Muscle of leg (tissue), 3 donors: ENCODE measurements at regions not wholly inside any gene's neighbourhood (a gene's known extent, or its start where the extent isn't known, plus 50 kb on each side); places are given as distances from the start of the nearest gene placed in this dataset.
A peak's percentile ranks its signal among the peaks of the same experiment; 100 is the strongest.

Experiments used
- DNase-seq: peaks from one replicate; pipeline ENCODE4 v3.0.0; 2013
- H3K27ac ChIP-seq: one replicate; pipeline ENCODE4 v1.5.1; 2013; ENCODE audit warnings: mild to moderate bottlenecking, low read length, control low read depth
- H3K27me3 ChIP-seq: one replicate; pipeline ENCODE4 v1.6.1; 2013; ENCODE audit warnings: low read length; ENCODE audit not compliant: control insufficient read depth, insufficient read depth
- H3K36me3 ChIP-seq: one replicate; pipeline ENCODE4 v1.6.1; 2013; ENCODE audit warnings: low read length; ENCODE audit not compliant: control insufficient read depth, insufficient read depth
- H3K4me1 ChIP-seq: one replicate; pipeline ENCODE4 v1.6.1; 2013; ENCODE audit warnings: low read length; ENCODE audit not compliant: control insufficient read depth, insufficient read depth
- H3K4me3 ChIP-seq: one replicate; pipeline ENCODE4 v1.5.1; 2013; ENCODE audit warnings: low read length, control low read depth
- H3K9me3 ChIP-seq: replicated peaks from 2 replicates; pipeline ENCODE4 v1.6.1; 2013; ENCODE audit warnings: low read depth, low read length; ENCODE audit not compliant: control insufficient read depth
- WGBS: methylation state at CpG from one replicate; pipeline ENCODE4 v1.1.5; 2013; ENCODE audit warnings: missing lambda C conversion rate; ENCODE audit not compliant: insufficient coverage; 5-methylcytosine and 5-hydroxymethylcytosine counted together

- no peak overlapping the region for H3K4me3 ChIP-seq
- no peaks in the 10 kb centered on the region for H3K27me3 ChIP-seq
- DNase-seq = peak; percentile 68
- WGBS = 63% methylated on average over 2 of the region's 4 CpGs
- H3K27ac ChIP-seq = no peak overlapping the region
- H3K4me1 ChIP-seq = no peaks in the 10 kb centered on the region
- no peaks in the 10 kb centered on the region for H3K9me3 ChIP-seq
- H3K36me3 ChIP-seq = no peaks in the 10 kb centered on the region
Measured at GRCh38 chr3:124351430-124352148, 359.7 kb upstream of the ROPN1 start.

- no peaks in the 10 kb centered on the region for H3K36me3 ChIP-seq
- H3K4me3 ChIP-seq = no peak overlapping the region
- no peaks in the 10 kb centered on the region for H3K27me3 ChIP-seq
- DNase-seq = no peak
- no peak overlapping the region for H3K27ac ChIP-seq
- WGBS = no CpG with 5 or more reads among the region's 3 CpGs
- no peaks in the 10 kb centered on the region for H3K4me1 ChIP-seq
- no peaks in the 10 kb centered on the region for H3K9me3 ChIP-seq
Measured at GRCh38 chr3:124352149-124352539, 360.2 kb upstream of the ROPN1 start.

- no peaks in the 10 kb centered on the region for H3K4me1 ChIP-seq
- H3K4me3 ChIP-seq = no peak overlapping the region
- no peaks in the 10 kb centered on the region for H3K36me3 ChIP-seq
- no peaks in the 10 kb centered on the region for H3K9me3 ChIP-seq
- H3K27me3 ChIP-seq = no peaks in the 10 kb centered on the region
- no peak for DNase-seq
- WGBS = 63% methylated on average over 2 of the region's 2 CpGs
- no peak overlapping the region for H3K27ac ChIP-seq
Measured at GRCh38 chr3:124353691-124354090, 361.8 kb upstream of the ROPN1 start.

- no peak for DNase-seq
- Histone ChIP-seq H3K9me3 (no peaks in the 10 kb centered on the region), H3K36me3 (no peaks in the 10 kb centered on the region), H3K4me3 (no peak overlapping the region), H3K27ac (no peak overlapping the region), H3K4me1 (no peaks in the 10 kb centered on the region), H3K27me3 (no peaks in the 10 kb centered on the region)
- WGBS = 69% methylated on average over 2 of the region's 2 CpGs
Measured at GRCh38 chr3:124354150-124354549, 362.2 kb upstream of the ROPN1 start.

GRCh38 chr3:124358156-124358555 is 366.2 kb upstream of the ROPN1 start:
- Histone ChIP-seq H3K4me3 (no peak overlapping the region), H3K36me3 (no peaks in the 10 kb centered on the region), H3K4me1 (peaks cover 8% of the 10 kb centered on the region), H3K27me3 (no peaks in the 10 kb centered on the region), H3K9me3 (no peaks in the 10 kb centered on the region), H3K27ac (no peak overlapping the region)
- no CpG with 5 or more reads among the region's 3 CpGs for WGBS
- no peak for DNase-seq

GRCh38 chr3:124360155-124360554 is 368.2 kb upstream of the ROPN1 start:
- peaks cover 8% of the 10 kb centered on the region for H3K4me1 ChIP-seq
- H3K27me3 ChIP-seq = no peaks in the 10 kb centered on the region
- H3K36me3 ChIP-seq = no peaks in the 10 kb centered on the region
- H3K27ac ChIP-seq = peak overlapping the region; percentile 44
- H3K4me3 ChIP-seq = no peak overlapping the region
- DNase-seq = peak; percentile 70
- WGBS = 62% methylated on average over 3 of the region's 3 CpGs
- H3K9me3 ChIP-seq = no peaks in the 10 kb centered on the region

- H3K27ac ChIP-seq = peak overlapping the region; percentile 31
- DNase-seq = peak; percentile 35
- peaks cover 8% of the 10 kb centered on the region for H3K4me1 ChIP-seq
- no peaks in the 10 kb centered on the region for H3K27me3 ChIP-seq
- no CpG with 5 or more reads among the region's 3 CpGs for WGBS
- H3K9me3 ChIP-seq = no peaks in the 10 kb centered on the region
- H3K36me3 ChIP-seq = no peaks in the 10 kb centered on the region
- H3K4me3 ChIP-seq = no peak overlapping the region
Measured at GRCh38 chr3:124360563-124360962, 368.6 kb upstream of the ROPN1 start.

GRCh38 chr3:124361566-124361965 is 368.7 kb upstream of the UMPS start:
- H3K4me3 ChIP-seq = no peak overlapping the region

GRCh38 chr3:124362455-124362854 is 367.8 kb upstream of the UMPS start:
- Histone ChIP-seq H3K27ac (no peak overlapping the region), H3K4me3 (no peak overlapping the region), H3K9me3 (no peaks in the 10 kb centered on the region), H3K4me1 (peaks cover 8% of the 10 kb centered on the region), H3K27me3 (no peaks in the 10 kb centered on the region), H3K36me3 (no peaks in the 10 kb centered on the region)
- no CpG with 5 or more reads among the region's 2 CpGs for WGBS
- DNase-seq = no peak

More at GRCh38 chr3:124361566-124361965, 368.7 kb upstream of the UMPS start:
- Histone ChIP-seq H3K4me1 (peaks cover 8% of the 10 kb centered on the region), H3K9me3 (no peaks in the 10 kb centered on the region), H3K27ac (no peak overlapping the region), H3K36me3 (no peaks in the 10 kb centered on the region), H3K27me3 (no peaks in the 10 kb centered on the region)
- WGBS = no CpG with 5 or more reads among the region's 3 CpGs
- DNase-seq = no peak

- no peak overlapping the region for H3K4me3 ChIP-seq
- no peak overlapping the region for H3K27ac ChIP-seq
- H3K27me3 ChIP-seq = no peaks in the 10 kb centered on the region
- H3K36me3 ChIP-seq = no peaks in the 10 kb centered on the region
- H3K9me3 ChIP-seq = no peaks in the 10 kb centered on the region
- H3K4me1 ChIP-seq = peaks cover 8% of the 10 kb centered on the region
- DNase-seq = peak; percentile 46
Measured at GRCh38 chr3:124363476-124363875, 366.8 kb upstream of the UMPS start.
